Glutamatergic neuron (in vitro differentiated cells): ENCODE measurements at regions not wholly inside any gene's neighbourhood (a gene's known extent, or its start where the extent isn't known, plus 50 kb on each side); places are given as distances from the start of the nearest gene placed in this dataset.

ENCODE experiments used
- DNase-seq: peaks from one replicate; pipeline ENCODE4 v3.0.0; 2022
- H3K27ac Mint-ChIP-seq: one replicate; pipeline ENCODE4 v1.8.0; 2020; ENCODE audit warnings: mild to moderate bottlenecking, mixed read lengths, inconsistent platforms; ENCODE audit not compliant: unreplicated experiment
- H3K27me3 Mint-ChIP-seq: one replicate; pipeline ENCODE4 v1.8.0; 2020; ENCODE audit warnings: mild to moderate bottlenecking, moderate library complexity, mixed read lengths, inconsistent platforms; ENCODE audit not compliant: unreplicated experiment
- H3K36me3 Mint-ChIP-seq: one replicate; pipeline ENCODE4 v1.8.0; 2020; ENCODE audit warnings: mild to moderate bottlenecking, mixed read lengths, inconsistent platforms; ENCODE audit not compliant: unreplicated experiment
- H3K4me1 Mint-ChIP-seq: one replicate; pipeline ENCODE4 v1.8.0; 2020; ENCODE audit warnings: mild to moderate bottlenecking, low read depth, mixed read lengths, inconsistent platforms; ENCODE audit not compliant: unreplicated experiment
- H3K4me3 Mint-ChIP-seq: one replicate; pipeline ENCODE4 v1.8.0; 2020; ENCODE audit warnings: mild to moderate bottlenecking, mixed read lengths, inconsistent platforms; ENCODE audit not compliant: unreplicated experiment
- H3K9me3 Mint-ChIP-seq: one replicate; pipeline ENCODE4 v1.8.0; 2020; ENCODE audit warnings: mild to moderate bottlenecking, moderate library complexity, mixed read lengths, inconsistent platforms; ENCODE audit not compliant: unreplicated experiment
- TF ChIP-seq, protein P1 (sequence below): fragments of 200-600 bp; sonication (generic); IDR thresholded peaks from one replicate; pipeline ENCODE4 v1.5.0; 2021; ENCODE audit not compliant: partially characterized antibody, unreplicated experiment

DNA sequence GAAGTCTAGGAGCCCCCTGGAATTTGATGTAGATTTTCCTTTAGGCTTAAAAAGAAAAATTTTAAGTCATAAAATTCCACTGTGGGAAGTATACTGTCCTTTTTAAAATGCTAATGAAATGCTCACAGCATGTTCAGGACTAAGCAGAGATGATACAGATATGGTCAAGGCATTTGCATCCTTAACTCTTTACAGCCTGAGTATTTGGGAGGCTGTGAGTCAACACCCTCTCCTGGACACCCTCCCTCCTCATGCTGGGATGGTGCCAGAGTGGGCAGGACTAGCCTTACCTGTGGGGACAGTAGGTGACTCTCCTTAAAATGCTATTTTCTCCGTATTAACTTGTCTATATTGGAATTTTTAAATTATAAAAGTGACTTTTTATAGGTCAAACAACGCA, 197.4 kb upstream of the ELL2 start:
- H3K9me3 Mint-ChIP-seq = no peaks in the 10 kb centered on the region

DNA sequence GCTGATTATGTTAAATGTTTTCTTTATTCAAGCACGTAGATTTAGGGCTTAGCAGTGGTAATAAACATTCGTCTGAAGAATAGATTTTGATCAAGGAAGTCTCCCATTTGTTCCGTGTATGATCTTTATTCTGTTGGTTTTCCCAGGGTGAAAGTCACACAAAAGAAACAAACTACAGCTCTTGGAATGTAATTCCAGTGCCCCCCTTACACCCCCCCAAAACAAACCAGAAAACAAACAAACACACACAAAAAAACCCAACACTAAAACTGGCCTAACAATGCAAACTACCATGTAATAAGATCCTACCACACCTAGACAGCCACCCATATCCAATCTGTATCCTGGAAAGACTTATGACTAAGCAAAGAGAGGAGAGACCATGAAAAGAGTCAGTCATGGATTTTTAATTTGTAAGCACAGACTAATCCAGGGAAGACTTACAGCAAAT, 196.2 kb upstream of the ELL2 start:
- Mint-ChIP-seq H3K27me3 (no peaks in the 10 kb centered on the region), H3K36me3 (peaks cover 4% of the 10 kb centered on the region), H3K4me3 (no peak overlapping the region), H3K4me1 (peaks cover 7% of the 10 kb centered on the region), H3K27ac (no peak overlapping the region), H3K9me3 (no peaks in the 10 kb centered on the region)
- no peak for DNase-seq
- TF ChIP-seq, protein P1, sequence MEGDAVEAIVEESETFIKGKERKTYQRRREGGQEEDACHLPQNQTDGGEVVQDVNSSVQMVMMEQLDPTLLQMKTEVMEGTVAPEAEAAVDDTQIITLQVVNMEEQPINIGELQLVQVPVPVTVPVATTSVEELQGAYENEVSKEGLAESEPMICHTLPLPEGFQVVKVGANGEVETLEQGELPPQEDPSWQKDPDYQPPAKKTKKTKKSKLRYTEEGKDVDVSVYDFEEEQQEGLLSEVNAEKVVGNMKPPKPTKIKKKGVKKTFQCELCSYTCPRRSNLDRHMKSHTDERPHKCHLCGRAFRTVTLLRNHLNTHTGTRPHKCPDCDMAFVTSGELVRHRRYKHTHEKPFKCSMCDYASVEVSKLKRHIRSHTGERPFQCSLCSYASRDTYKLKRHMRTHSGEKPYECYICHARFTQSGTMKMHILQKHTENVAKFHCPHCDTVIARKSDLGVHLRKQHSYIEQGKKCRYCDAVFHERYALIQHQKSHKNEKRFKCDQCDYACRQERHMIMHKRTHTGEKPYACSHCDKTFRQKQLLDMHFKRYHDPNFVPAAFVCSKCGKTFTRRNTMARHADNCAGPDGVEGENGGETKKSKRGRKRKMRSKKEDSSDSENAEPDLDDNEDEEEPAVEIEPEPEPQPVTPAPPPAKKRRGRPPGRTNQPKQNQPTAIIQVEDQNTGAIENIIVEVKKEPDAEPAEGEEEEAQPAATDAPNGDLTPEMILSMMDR = no peak

More for the DNA sequence above, 197.4 kb upstream of the ELL2 start:
- H3K36me3 Mint-ChIP-seq = peaks cover 4% of the 10 kb centered on the region
- DNase-seq = no peak
- TF ChIP-seq, protein P1 = no peak
- no peak overlapping the region for H3K4me3 Mint-ChIP-seq
- no peak overlapping the region for H3K27ac Mint-ChIP-seq
- peaks cover 7% of the 10 kb centered on the region for H3K4me1 Mint-ChIP-seq
- H3K27me3 Mint-ChIP-seq = no peaks in the 10 kb centered on the region

- Mint-ChIP-seq H3K27ac (no peak overlapping the region), H3K9me3 (no peaks in the 10 kb centered on the region), H3K4me3 (no peak overlapping the region), H3K36me3 (peaks cover 4% of the 10 kb centered on the region), H3K27me3 (no peaks in the 10 kb centered on the region), H3K4me1 (peaks cover 7% of the 10 kb centered on the region)
- no peak for DNase-seq
- TF ChIP-seq, protein P1 = no peak
Observed at GRCh38 chr5:96157077-96157780, 195.6 kb upstream of the ELL2 start.

GRCh38 chr5:96155147-96155546, 193.5 kb upstream of the ELL2 start:
- Mint-ChIP-seq H3K9me3 (no peaks in the 10 kb centered on the region), H3K27ac (no peak overlapping the region), H3K36me3 (peaks cover 2% of the 10 kb centered on the region), H3K27me3 (no peaks in the 10 kb centered on the region), H3K4me3 (no peak overlapping the region), H3K4me1 (peaks cover 11% of the 10 kb centered on the region)
- TF ChIP-seq, protein P1 = no peak
- no peak for DNase-seq

- Mint-ChIP-seq H3K9me3 (no peaks in the 10 kb centered on the region), H3K4me1 (peaks cover 5% of the 10 kb centered on the region), H3K27ac (no peak overlapping the region), H3K36me3 (no peaks in the 10 kb centered on the region), H3K27me3 (no peaks in the 10 kb centered on the region), H3K4me3 (no peak overlapping the region)
- no peak for DNase-seq
- TF ChIP-seq, protein P1 = no peak
Observed at GRCh38 chr5:96151891-96152290, 190.2 kb upstream of the ELL2 start.
